ENCODE measurements at regions not wholly inside any gene's neighbourhood (a gene's known extent, or its start where the extent isn't known, plus 50 kb on each side); places are given as distances from the start of the nearest gene placed in this dataset.

- TF ChIP-seq CTCF (IDR thresholded peaks at IDR 0.05 in 4 of 5, conservative IDR thresholded peaks at IDR 0.05 in 1 of 5) (no peak), POLR2A (IDR thresholded peaks at IDR 0.05) (no peak)
Observed at GRCh38 chr10:36773652-36774051, 351.7 kb upstream of the ANKRD30A start.

All from gastrocnemius medialis (tissue), 4 donors.